HFF-Myc (cell line): ENCODE measurements at regions not wholly inside any gene's neighbourhood (a gene's known extent, or its start where the extent isn't known, plus 50 kb on each side); places are given as distances from the start of the nearest gene placed in this dataset.

ENCODE experiments used
- DNase-seq: peaks from one replicate; pipeline ENCODE4 v3.0.0-alpha.2; 2011; ENCODE audit warnings: low read depth; ENCODE audit errors: extremely low read depth
- H3K4me3 ChIP-seq: replicated peaks from 2 replicates; pipeline ENCODE4 v1.5.1; 2011; ENCODE audit warnings: low read depth, mild to moderate bottlenecking, control low read depth, low read length
- CTCF ChIP-seq: IDR thresholded peaks from 2 replicates; pipeline ENCODE4 v1.5.1; 2012; ENCODE audit warnings: mild to moderate bottlenecking, low read depth, low read length, control low read depth; ENCODE audit errors: missing control alignments

GRCh38 chr18:23341983-23342382 lies 111.1 kb upstream of the RIOK3 start:
- TF ChIP-seq CTCF, result no peak
- DNase-seq, result no peak
- no peak overlapping the region for H3K4me3 ChIP-seq

DNA sequence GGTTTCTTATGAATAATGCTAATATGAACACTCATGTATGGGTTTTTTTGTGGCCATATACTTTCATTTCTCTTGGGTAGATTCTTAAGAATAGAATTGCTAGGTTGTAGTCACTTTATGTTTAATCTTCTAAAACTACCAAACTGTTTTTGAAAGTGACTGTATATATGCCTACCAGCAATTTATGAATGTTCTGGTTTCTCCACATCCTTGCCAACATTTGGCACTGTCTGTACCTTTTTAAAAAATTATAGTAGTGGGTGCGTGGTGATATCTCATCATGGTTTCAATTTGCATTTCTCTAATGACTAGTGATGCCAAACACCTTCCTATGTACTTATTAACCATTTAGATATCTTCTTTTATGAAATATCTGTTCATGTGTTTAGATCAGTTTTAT lies 110.6 kb upstream of the RIOK3 start:
- no peak for TF ChIP-seq CTCF
- DNase-seq, result no peak
- H3K4me3 ChIP-seq, result no peak overlapping the region

DNA sequence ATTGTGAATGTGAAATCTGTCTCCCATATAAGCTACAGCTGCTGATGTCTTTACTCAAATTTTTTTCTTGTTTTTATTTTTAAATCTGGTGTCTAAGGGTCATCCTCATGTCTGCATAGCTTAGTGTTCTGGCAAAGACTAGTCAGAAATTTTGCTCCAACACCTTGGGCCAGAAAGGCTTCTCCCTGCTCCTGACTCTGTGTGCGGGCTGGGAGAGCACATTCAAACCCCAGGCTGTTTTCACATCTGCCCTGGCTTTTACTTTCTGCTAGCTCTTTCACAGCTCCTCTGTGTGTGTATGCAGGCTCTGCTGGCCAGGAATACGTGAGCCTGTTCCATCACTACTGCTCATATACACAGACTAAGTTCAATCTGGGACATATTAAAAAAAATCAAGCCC lies 102.9 kb upstream of the RIOK3 start:
- DNase-seq, result no peak
- H3K4me3 ChIP-seq, result no peak overlapping the region
- TF ChIP-seq CTCF, result no peak

DNA sequence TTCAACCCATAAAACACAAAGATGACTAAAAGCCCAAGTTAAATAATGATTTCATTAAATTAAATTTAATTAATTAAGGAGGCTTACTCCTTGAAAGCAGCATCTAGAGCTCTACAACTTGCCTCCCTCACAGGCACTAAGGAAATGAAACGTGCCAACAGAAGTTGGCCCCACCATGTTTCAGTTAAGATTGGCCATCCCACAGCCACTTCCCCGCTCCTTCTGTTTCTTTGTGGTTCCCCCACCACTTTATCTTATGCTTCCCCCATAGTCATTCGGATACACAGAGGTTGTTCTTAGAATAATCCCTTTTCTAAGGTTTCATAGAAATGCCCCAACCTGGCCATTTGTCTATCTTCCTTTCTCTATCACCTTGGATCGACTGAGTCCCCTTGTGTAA lies 101.6 kb upstream of the RIOK3 start:
- TF ChIP-seq CTCF, result no peak
- no peak for DNase-seq
- H3K4me3 ChIP-seq, result no peak overlapping the region

DNA sequence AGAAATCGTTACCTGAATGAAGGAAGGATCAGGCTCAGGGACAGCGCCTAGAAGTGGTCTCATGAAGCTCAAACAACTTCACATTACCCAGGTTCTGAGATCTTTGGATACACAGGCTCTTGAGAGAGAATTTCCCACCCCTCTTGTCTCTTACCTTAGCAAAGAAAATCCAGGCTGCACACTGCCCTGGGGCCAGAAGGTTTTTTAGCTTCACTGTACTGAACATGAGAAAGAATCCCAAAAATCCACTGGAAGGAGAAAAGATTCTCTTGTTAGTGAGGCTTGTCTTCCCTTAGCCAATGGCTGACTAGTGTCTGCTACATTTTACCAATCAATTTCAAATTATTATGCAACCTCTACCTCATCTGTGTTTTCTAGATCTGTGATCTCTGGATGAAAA lies 101.0 kb upstream of the RIOK3 start:
- no peak overlapping the region for H3K4me3 ChIP-seq
- DNase-seq, result no peak
- TF ChIP-seq CTCF, result no peak

DNA sequence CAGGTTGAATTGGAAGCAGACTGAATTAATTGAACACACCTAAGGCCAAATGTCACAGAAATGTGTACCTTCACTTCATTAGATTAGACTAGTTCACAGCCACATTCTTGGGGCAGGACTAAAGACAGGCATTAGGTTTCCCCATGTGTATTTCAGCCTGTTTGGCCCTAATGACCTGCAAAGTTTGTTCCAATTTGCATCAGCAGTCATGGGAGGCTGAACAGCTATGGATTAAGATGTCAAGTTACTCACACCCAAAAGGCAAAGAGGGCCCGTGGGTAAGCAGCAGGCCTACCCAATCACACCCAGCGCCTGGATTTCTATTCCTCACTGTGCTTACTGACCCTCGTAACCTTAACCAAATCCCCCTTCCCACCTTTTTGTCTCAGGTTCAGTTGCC lies 99.6 kb upstream of the RIOK3 start:
- no peak for DNase-seq
- no peak for TF ChIP-seq CTCF
- H3K4me3 ChIP-seq, result no peak overlapping the region

- DNase-seq, result no peak
- no peak overlapping the region for H3K4me3 ChIP-seq
- TF ChIP-seq CTCF, result no peak
These were observed 98.5 kb upstream of the RIOK3 start for GRCh38 chr18:23354625-23355024.
